ENCODE measurements at regions not wholly inside any gene's neighbourhood (a gene's known extent, or its start where the extent isn't known, plus 50 kb on each side); places are given as distances from the start of the nearest gene placed in this dataset.
A peak's percentile ranks its signal among the peaks of the same experiment; 100 is the strongest.

DNA sequence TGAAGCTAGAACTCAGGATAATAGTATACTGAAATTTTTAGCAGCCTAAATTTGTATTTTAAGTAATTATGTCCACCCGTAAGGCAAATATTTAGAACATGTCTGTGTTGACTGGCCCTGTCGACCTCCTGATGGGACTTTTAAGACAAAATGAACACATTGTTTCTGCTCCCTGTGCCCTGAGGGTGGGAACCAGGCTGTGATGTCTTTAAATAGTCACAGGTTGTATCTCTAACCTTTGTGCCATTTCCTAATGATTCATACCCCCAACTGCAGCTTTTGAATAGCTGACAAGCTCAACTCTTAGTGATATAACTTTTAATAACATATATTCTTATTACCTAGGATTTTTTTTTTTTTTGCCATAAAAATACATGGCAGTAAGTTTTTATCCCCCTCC is 494.9 kb upstream of the AKR1E2 start:
- no peak overlapping the region for H3K4me3 ChIP-seq (ENCODE audit: low read length)
- TF ChIP-seq, protein P1, sequence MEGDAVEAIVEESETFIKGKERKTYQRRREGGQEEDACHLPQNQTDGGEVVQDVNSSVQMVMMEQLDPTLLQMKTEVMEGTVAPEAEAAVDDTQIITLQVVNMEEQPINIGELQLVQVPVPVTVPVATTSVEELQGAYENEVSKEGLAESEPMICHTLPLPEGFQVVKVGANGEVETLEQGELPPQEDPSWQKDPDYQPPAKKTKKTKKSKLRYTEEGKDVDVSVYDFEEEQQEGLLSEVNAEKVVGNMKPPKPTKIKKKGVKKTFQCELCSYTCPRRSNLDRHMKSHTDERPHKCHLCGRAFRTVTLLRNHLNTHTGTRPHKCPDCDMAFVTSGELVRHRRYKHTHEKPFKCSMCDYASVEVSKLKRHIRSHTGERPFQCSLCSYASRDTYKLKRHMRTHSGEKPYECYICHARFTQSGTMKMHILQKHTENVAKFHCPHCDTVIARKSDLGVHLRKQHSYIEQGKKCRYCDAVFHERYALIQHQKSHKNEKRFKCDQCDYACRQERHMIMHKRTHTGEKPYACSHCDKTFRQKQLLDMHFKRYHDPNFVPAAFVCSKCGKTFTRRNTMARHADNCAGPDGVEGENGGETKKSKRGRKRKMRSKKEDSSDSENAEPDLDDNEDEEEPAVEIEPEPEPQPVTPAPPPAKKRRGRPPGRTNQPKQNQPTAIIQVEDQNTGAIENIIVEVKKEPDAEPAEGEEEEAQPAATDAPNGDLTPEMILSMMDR (IDR thresholded peaks at IDR 0.05; ENCODE audit: insufficient read depth, low read depth, low read length, missing control alignments), result no peak
- peak; percentile 63 for DNase-seq (ENCODE audit: low read depth)

GRCh38 chr10:4330636-4331035 is 495.4 kb upstream of the AKR1E2 start:
- no peak for DNase-seq (ENCODE audit: low read depth)
- TF ChIP-seq, protein P1 (IDR thresholded peaks at IDR 0.05; ENCODE audit: insufficient read depth, low read depth, low read length, missing control alignments), result no peak
- no peak overlapping the region for H3K4me3 ChIP-seq (ENCODE audit: low read length)

DNA sequence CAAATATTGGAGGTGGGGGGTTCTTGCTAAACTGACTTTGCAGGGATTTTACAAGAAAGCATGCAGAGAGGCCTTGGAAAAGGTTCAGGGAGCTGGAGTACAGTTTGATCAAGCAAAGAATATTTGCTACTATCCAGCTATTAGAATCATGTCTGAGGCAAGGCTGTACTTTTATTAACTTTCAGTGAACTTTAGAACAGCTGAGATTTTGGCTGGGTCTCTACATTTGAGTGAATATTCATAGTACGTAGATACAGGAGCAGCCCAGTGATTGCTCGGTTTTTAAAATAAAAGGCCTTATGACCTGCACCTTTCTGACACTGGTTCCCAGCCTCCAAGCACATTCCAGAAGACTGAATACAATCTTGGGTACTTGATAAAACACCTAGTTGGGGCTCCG is 496.8 kb upstream of the AKR1E2 start:
- TF ChIP-seq, protein P1 (IDR thresholded peaks at IDR 0.05; ENCODE audit: insufficient read depth, low read depth, low read length, missing control alignments), result no peak

DNA sequence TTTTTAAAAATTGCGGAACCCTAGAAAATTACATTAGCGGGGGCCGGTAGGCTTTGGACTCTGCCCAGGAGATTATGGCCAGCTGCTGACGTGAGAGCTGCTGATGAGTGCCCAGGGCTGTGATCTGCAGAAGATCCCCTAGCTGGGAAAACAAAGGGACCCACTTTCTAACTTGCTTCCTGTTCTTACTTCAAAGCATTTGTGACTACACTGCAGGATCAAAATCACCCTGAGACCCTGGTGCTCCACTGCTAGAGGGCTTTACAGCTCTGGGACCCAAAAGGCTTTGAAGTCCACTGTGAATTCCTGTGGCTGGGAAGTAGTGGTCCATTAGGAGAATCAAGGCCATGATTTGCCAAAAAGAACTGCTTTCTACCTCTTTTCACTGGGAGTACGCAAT is 499.4 kb upstream of the AKR1E2 start:
- no peak for DNase-seq (ENCODE audit: low read depth)
- H3K4me3 ChIP-seq (ENCODE audit: low read length), result no peak overlapping the region
- TF ChIP-seq, protein P1 (IDR thresholded peaks at IDR 0.05; ENCODE audit: insufficient read depth, low read depth, low read length, missing control alignments), result no peak

More for the DNA sequence above, 496.8 kb upstream of the AKR1E2 start:
- no peak for DNase-seq (ENCODE audit: low read depth)
- H3K4me3 ChIP-seq (ENCODE audit: low read length), result no peak overlapping the region

DNA sequence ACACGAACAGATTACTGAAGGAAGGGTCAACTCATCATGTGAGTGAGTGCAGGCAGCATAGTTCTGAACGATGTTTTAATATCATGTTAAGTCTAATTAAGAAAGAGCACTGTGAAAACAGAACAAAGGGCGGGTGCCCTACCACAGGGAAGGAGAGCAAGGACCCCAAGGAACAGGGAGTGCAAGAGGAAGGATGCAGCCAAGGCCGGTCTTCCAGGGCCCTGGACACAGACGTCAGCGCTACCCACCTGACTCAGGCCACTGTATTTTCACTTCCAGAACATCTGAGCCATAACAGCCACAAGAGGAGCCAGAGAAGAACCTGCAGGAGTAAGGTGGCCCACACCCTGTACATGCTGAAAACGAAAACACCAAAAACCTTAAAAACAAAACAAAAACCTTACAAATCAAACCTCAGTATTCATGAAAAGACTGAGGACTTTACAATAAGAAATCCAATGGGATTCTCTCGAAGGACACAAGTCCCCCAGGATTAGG is 506.1 kb upstream of the AKR1E2 start:
- TF ChIP-seq, protein P1 (IDR thresholded peaks at IDR 0.05; ENCODE audit: insufficient read depth, low read depth, low read length, missing control alignments), result no peak
- no peak for DNase-seq (ENCODE audit: low read depth)
- no peak overlapping the region for H3K4me3 ChIP-seq (ENCODE audit: low read length)

- peak; percentile 29 for DNase-seq (ENCODE audit: low read depth)
- TF ChIP-seq, protein P1 (IDR thresholded peaks at IDR 0.05; ENCODE audit: insufficient read depth, low read depth, low read length, missing control alignments), result peak; percentile 12
- H3K4me3 ChIP-seq (ENCODE audit: low read length), result no peak overlapping the region
These were observed 509.7 kb upstream of the AKR1E2 start for GRCh38 chr10:4316161-4316810.

DNA sequence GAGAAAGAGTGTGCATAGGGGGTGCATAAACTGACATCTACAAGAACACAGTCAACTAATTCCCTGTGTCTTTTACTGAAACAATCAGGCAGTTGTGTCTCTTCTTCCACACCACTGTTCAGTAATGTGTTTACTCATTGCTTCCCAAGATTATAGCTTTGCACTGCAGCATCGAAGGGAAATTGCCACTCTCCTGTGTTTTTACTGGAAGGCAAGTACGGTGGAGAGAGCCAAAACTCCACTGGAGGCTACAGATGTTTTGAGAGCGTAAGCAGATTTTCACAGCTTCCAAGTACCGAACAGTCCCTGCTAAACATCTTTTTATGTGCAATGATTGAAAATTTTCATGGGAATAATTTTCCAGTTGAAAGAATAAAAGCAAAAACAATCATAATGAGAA is 510.5 kb upstream of the AKR1E2 start:
- TF ChIP-seq, protein P1 (IDR thresholded peaks at IDR 0.05; ENCODE audit: insufficient read depth, low read depth, low read length, missing control alignments), result no peak
- no peak for DNase-seq (ENCODE audit: low read depth)
- H3K4me3 ChIP-seq (ENCODE audit: low read length), result no peak overlapping the region
